Activated naive CD4-positive, alpha-beta T cell treated with anti-CD3 and anti-CD28 coated beads, Interleukin-2, amount 10 ng/mL, durations not matched to agents 7 days and 5 days (primary cell): ENCODE measurements at regions not wholly inside any gene's neighbourhood (a gene's known extent, or its start where the extent isn't known, plus 50 kb on each side); places are given as distances from the start of the nearest gene placed in this dataset.

Source experiments
- CTCF ChIA-PET: fragments of 350-600 bp; sonication (Branson Sonifier 250); formaldehyde crosslinking; loops from one replicate; lab custom pipeline; 2021; ENCODE audit warnings: antibody characterized with exemption; lab: Charles Lee
- DNase-seq: peaks from one replicate; pipeline ENCODE4 v3.0.0-alpha.2; 2020
- H3K27ac Mint-ChIP-seq: one replicate; pipeline ENCODE4 v1.8.0; 2021; ENCODE audit warnings: mild to moderate bottlenecking, moderate library complexity, mixed read lengths
- H3K27me3 Mint-ChIP-seq: one replicate; pipeline ENCODE4 v1.8.0; 2021; ENCODE audit warnings: mild to moderate bottlenecking, mixed read lengths
- H3K36me3 Mint-ChIP-seq: one replicate; pipeline ENCODE4 v1.8.0; 2021; ENCODE audit warnings: mixed read lengths
- H3K4me1 Mint-ChIP-seq: one replicate; pipeline ENCODE4 v1.8.0; 2021; ENCODE audit warnings: mixed read lengths
- H3K4me3 Mint-ChIP-seq: one replicate; pipeline ENCODE4 v1.8.0; 2021; ENCODE audit warnings: mild to moderate bottlenecking, moderate library complexity, mixed read lengths
- H3K9me3 Mint-ChIP-seq: one replicate; pipeline ENCODE4 v1.8.0; 2021; ENCODE audit warnings: mixed read lengths

DNA sequence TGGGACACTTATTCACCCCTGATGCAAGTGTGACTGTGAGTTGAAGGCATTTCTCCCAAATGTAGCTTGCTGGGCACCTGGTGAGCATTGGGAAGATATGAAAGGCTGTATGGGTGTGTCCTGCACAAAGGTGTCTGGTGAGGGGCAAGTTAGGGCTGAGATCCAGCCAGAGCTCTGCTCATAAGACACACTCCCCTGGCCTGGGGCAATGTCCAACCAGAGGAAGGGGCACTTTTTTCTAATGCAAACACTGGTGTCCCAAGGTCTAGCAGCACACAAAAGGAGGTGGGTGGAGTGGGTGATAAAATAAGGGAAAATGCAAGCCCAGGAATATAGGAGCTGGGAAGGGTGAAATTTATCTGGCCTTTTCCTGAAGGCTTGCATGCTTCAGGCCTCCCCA, 57.0 kb upstream of the TRABD2B start:
- CTCF ChIA-PET = no interaction called here
- Mint-ChIP-seq H3K27ac (no peak overlapping the region), H3K4me1 (no peaks in the 10 kb centered on the region), H3K4me3 (no peak overlapping the region), H3K36me3 (no peaks in the 10 kb centered on the region), H3K9me3 (no peaks in the 10 kb centered on the region), H3K27me3 (peaks cover 6% of the 10 kb centered on the region)
- DNase-seq = no peak

DNA sequence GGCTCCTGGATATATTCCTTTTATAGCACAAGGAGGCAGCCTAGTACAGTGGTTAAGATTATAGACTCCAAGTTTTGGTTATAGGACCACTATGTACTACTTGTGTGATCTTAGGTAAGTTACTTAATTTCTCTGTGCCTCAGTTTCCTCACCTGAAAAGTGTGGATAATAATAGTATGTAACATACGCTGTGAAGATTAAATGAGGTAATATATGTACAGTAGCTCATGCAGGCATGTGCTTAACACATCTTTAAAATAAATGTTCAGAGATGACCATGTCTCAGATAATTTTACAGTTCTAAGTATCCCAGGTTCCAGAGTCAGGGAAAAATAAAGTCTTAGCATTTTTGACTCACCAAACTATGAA, 55.7 kb upstream of the TRABD2B start:
- DNase-seq = no peak
- Mint-ChIP-seq H3K27me3 (peaks cover 6% of the 10 kb centered on the region), H3K9me3 (no peaks in the 10 kb centered on the region), H3K36me3 (no peaks in the 10 kb centered on the region), H3K4me1 (no peaks in the 10 kb centered on the region), H3K4me3 (no peak overlapping the region), H3K27ac (no peak overlapping the region)
- CTCF ChIA-PET = no interaction called here

DNA sequence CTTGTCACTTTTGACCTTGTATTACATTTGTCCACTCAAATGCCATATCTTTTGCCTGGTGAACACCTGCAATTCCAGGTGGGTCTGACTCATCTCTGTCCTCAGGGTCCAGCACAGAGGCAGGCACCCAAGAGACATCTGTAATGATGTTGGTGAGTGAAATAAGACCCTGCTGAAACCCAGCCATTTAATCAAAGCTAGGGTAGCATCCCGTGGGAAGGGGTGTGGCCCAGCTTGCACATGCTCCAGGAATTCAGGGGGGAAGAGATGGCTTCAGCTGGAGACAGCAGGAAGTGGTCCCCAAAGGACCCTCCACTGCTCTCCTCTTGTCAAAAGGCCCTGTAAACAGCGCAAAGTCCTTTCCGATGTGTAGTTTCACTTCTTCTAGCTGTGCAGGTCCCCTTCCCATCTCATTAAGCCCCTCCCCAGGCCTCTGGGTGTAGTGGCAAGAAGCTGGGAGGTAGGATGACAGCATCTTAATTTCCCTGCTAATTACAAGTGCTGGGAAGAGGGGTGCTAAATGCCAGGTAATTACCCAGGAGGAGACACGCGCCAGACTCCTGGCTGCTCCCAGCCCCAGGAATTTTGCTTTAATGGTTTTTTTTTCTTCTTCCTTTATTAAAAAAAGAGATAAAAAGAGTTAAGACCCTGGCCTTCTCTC, 54.4 kb upstream of the TRABD2B start:
- DNase-seq = no peak
- H3K4me3 Mint-ChIP-seq = no peak overlapping the region
- H3K27me3 Mint-ChIP-seq = peaks cover 6% of the 10 kb centered on the region
- H3K36me3 Mint-ChIP-seq = no peaks in the 10 kb centered on the region
- CTCF ChIA-PET = interaction anchor here (1.2 kb wide), 1 partner anchor 10 kb away, joined by 5 read pairs; no protein-coding TSS in a partner anchor
- no peak overlapping the region for H3K27ac Mint-ChIP-seq
- H3K9me3 Mint-ChIP-seq = no peaks in the 10 kb centered on the region
- H3K4me1 Mint-ChIP-seq = no peaks in the 10 kb centered on the region

DNA sequence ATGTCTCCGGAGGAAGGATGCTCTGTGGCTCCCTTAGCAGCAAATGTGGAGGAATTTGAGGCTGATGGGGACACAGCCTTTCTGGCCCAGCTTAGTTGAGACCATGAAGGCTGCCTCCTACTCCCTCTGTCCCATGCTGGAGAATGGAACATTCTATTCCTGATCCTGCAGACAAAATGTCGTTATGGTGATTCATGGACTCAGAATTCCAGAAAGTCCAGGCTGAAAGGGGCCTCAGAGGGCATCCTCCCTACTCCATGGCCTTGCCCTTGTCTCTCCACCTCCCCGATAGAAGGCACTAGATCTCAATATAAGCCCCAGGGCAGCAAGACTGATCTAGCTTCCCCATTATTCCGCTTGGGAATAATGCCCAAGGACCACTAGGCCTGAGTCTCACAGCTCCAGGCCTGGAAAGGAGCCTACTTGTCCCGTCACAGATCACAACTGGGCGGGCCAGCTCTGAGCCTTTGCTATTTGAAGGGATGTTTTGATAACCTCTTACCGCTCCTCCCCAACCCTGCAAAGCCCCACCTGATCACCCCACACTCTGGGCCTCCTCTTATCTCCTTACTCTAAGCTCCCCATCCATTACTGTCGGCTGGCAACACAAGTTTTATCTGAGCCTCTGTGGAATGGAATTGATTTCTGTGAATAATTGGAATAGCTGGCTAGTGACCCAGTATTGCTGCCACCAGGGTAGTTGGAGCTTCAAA, 52.8 kb upstream of the TRABD2B start:
- DNase-seq = no peak
- CTCF ChIA-PET = no interaction called here
- Mint-ChIP-seq H3K36me3 (no peaks in the 10 kb centered on the region), H3K9me3 (no peaks in the 10 kb centered on the region), H3K4me1 (no peaks in the 10 kb centered on the region), H3K4me3 (no peak overlapping the region), H3K27ac (no peak overlapping the region), H3K27me3 (no peaks in the 10 kb centered on the region)

DNA sequence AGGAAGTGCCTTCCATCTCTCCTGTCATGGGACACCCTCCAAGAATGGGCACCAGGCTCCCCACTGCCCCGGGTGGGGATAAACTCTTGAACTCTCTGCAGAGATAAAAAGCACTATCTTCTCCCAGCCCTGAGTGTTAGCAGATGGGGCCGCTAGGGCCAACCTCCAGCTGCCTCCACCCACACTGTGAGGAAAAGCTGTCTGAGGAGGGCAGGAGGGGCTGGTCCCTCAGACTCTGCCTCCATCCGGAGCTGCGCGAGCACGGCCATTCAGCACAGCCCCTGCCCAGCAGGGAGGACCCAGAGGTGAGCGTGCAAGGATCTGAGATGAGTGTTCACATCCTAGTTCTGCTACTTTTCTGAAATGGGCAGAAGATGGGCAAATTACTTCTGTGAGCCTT, 51.8 kb upstream of the TRABD2B start:
- H3K27me3 Mint-ChIP-seq = peaks cover under 1% of the 10 kb centered on the region
- H3K4me1 Mint-ChIP-seq = no peaks in the 10 kb centered on the region
- no peak overlapping the region for H3K4me3 Mint-ChIP-seq
- H3K36me3 Mint-ChIP-seq = no peaks in the 10 kb centered on the region
- CTCF ChIA-PET = no interaction called here
- H3K9me3 Mint-ChIP-seq = no peaks in the 10 kb centered on the region
- H3K27ac Mint-ChIP-seq = no peak overlapping the region
- DNase-seq = no peak

DNA sequence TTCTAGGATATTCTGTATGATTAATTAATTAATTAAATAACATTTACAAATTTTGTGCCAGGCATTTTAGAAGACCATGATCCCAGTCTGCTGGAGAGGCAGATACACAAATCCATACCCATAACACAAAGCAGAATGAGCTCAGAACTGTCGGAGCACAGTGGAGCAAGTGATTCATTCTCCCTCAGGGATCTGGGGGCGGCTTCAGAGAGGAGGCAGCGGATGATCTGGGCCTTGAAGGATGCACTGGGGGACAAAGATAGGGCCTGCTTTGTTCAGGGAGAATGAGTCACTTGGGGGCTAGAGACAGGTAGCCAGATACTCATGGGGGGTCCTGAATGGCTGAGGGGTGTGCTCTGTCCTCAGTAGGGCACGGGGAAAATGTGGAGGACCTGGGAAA, 50.9 kb upstream of the TRABD2B start:
- DNase-seq = no peak
- Mint-ChIP-seq H3K4me1 (no peaks in the 10 kb centered on the region), H3K9me3 (no peaks in the 10 kb centered on the region), H3K36me3 (no peaks in the 10 kb centered on the region), H3K27me3 (peaks cover 7% of the 10 kb centered on the region), H3K4me3 (no peak overlapping the region), H3K27ac (no peak overlapping the region)
- CTCF ChIA-PET = no interaction called here

DNA sequence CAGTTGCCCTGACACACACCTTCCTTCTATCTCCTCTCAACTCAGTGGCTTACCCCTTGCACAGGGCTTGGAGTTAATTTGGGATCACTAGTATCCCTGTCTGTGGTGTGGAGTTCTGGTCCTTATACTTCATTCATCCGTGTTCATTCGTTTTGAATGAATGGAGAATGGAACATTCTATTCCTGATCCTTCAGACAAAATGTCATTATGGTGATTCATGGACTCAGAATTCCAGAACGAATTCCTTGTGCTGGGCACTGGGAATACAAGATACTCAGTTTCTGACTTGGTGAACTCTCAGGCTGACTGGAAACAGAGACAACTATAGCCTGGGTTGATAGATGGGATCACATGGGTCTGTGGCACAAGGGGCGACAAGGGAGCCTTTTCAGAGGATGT, 49.9 kb upstream of the TRABD2B start:
- H3K4me1 Mint-ChIP-seq = no peaks in the 10 kb centered on the region
- H3K27ac Mint-ChIP-seq = no peak overlapping the region
- CTCF ChIA-PET = no interaction called here
- DNase-seq = no peak
- H3K9me3 Mint-ChIP-seq = no peaks in the 10 kb centered on the region
- H3K27me3 Mint-ChIP-seq = peaks cover 7% of the 10 kb centered on the region
- H3K4me3 Mint-ChIP-seq = no peak overlapping the region
- no peaks in the 10 kb centered on the region for H3K36me3 Mint-ChIP-seq
